HepG2 (cell line): ENCODE measurements at regions not wholly inside any gene's neighbourhood (a gene's known extent, or its start where the extent isn't known, plus 50 kb on each side); places are given as distances from the start of the nearest gene placed in this dataset.

Source experiments
- ATAC-seq: fragments of 200-7000 bp; cut with Tn5 transposase; 3 replicates; pipeline ENCODE4 v1.9.1; 2020; ENCODE audit warnings: mild to moderate bottlenecking, moderate library complexity
- BruUV-seq: library from RNA; stranded (reverse); fragments of 400-500 nt; replicated peaks from 2 replicates; lab custom pipeline; 2021; lab: Mats Ljungman, UMichigan
- CTCF ChIA-PET: fragments of 300-600 bp; formaldehyde crosslinking; extraction: SDS; loops from one replicate; lab custom pipeline; 2021; ENCODE audit warnings: low total read pairs, inconsistent platforms, low intra/inter-chr PET ratio; lab: Yijun Ruan, JAX
- POLR2A ChIA-PET: fragments of 350-600 bp; sonication (Branson Sonifier 250); formaldehyde crosslinking; loops from one replicate; lab custom pipeline; 2020; ENCODE audit warnings: antibody characterized with exemption, inconsistent platforms; lab: Yijun Ruan, JAX
- DNase-seq: peaks from one replicate; pipeline ENCODE4 v3.0.0-alpha.2; 2015; ENCODE audit warnings: low spot score
- FAIRE-seq: peaks from 3 replicates; lab custom pipeline; 2011; peaks lifted over from hg19 to GRCh38; lab: Jason Lieb, UNC
- H2AFZ ChIP-seq: one replicate; pipeline ENCODE4 v1.6.1; 2011; ENCODE audit warnings: low read length, inconsistent platforms
- H3K27ac ChIP-seq: fragments of 300-600 bp; 3 replicates; pipeline ENCODE4 v1.8.0; 2011; ENCODE audit warnings: mixed run types, mild to moderate bottlenecking, mixed read lengths, low read length, inconsistent platforms; ENCODE audit not compliant: insufficient read depth; ENCODE audit errors: extremely low read length
- H3K27me3 ChIP-seq, 2 experiments: fragments of 200-600 bp in 1 of 2; 2 replicates in 1 of 2; 3 replicates in 1 of 2; pipeline versions ENCODE4 v1.6.0 to v1.8.0; 2011; ENCODE audit warnings: low read length in 2 of 2, mild to moderate bottlenecking in 2 of 2, moderate library complexity in 2 of 2, inconsistent platforms in 1 of 2; ENCODE audit not compliant: insufficient read depth in 2 of 2, control insufficient read depth in 1 of 2
- H3K36me3 ChIP-seq, 2 experiments: fragments of 200-600 bp in 1 of 2; replicated peaks in 1 of 2; 2 replicates in 1 of 2; 3 replicates in 1 of 2; pipeline versions ENCODE4 v1.5.1 to v1.8.0; 2011; ENCODE audit warnings: low read length in 2 of 2, inconsistent platforms in 1 of 2; ENCODE audit not compliant: insufficient read depth in 2 of 2, control insufficient read depth in 1 of 2
- H3K4me1 ChIP-seq: 2 replicates; pipeline ENCODE4 v1.5.1; 2012; ENCODE audit warnings: low read length, inconsistent platforms; ENCODE audit not compliant: insufficient read depth
- H3K4me2 ChIP-seq: 2 replicates; pipeline ENCODE4 v1.6.0; 2011; ENCODE audit warnings: low read depth, low read length, inconsistent platforms
- H3K4me3 ChIP-seq, 3 experiments: fragments of 200-600 bp in 1 of 3; sonication (generic), shearing (Covaris generic) in 1 of 3; replicated peaks in 1 of 3; 2 replicates each; pipeline ENCODE4 v1.5.1; 2011 to 2016; ENCODE audit warnings: low read length in 3 of 3, inconsistent platforms in 2 of 3, low read depth in 2 of 3, mild to moderate bottlenecking in 2 of 3, control low read depth in 1 of 3, mixed read lengths in 1 of 3; ENCODE audit not compliant: insufficient read depth in 1 of 3
- H3K79me2 ChIP-seq: one replicate; pipeline ENCODE4 v1.6.1; 2011; ENCODE audit warnings: low read length, inconsistent platforms; ENCODE audit not compliant: insufficient read depth
- H3K9ac ChIP-seq: 2 replicates; pipeline ENCODE4 v1.6.0; 2011; ENCODE audit warnings: mild to moderate bottlenecking, low read depth, low read length, inconsistent platforms; ENCODE audit not compliant: insufficient read depth
- H3K9me3 ChIP-seq: 2 replicates; pipeline ENCODE4 v1.5.1; 2012; ENCODE audit warnings: mild to moderate bottlenecking, low read length
- H4K20me1 ChIP-seq: 2 replicates; pipeline ENCODE4 v1.6.0; 2011; ENCODE audit warnings: inconsistent platforms, mild to moderate bottlenecking, low read length, moderate library complexity; ENCODE audit not compliant: insufficient read depth
- CBX2 ChIP-seq, 2 experiments: fragments of 200-600 bp in 1 of 2; sonication (generic); formaldehyde crosslinking in 1 of 2; IDR thresholded peaks; 2 replicates each; pipeline versions ENCODE4 v1.7.0 to v1.8.1; 2018 to 2022; ENCODE audit warnings: low read depth in 2 of 2, low read length in 1 of 2, mild to moderate bottlenecking in 1 of 2, missing genetic modification reagents in 1 of 2
- CREBL2 ChIP-seq: sonication (generic); formaldehyde crosslinking; IDR thresholded peaks from 2 replicates; pipeline ENCODE4 v1.8.1; 2023; ENCODE audit warnings: missing genetic modification reagents, mild to moderate bottlenecking, borderline replicate concordance
- ETV5 ChIP-seq: IDR thresholded peaks from 2 replicates; pipeline ENCODE4 v1.6.1; 2018; ENCODE audit warnings: missing biosample characterization, missing genetic modification reagents, inconsistent platforms, borderline replicate concordance
- FOXM1 ChIP-seq: sonication (generic); formaldehyde crosslinking; IDR thresholded peaks from 2 replicates; pipeline ENCODE4 v1.5.0; 2020; ENCODE audit warnings: missing genetic modification reagents
- GPBP1L1 ChIP-seq: sonication (generic); formaldehyde crosslinking; IDR thresholded peaks from 2 replicates; pipeline ENCODE4 v1.5.0; 2020; ENCODE audit warnings: mild to moderate bottlenecking, missing genetic modification reagents
- RARG ChIP-seq: sonication (generic); formaldehyde crosslinking; IDR thresholded peaks from 2 replicates; pipeline ENCODE4 v1.4.0; 2020; ENCODE audit warnings: low read depth, mild to moderate bottlenecking, missing genetic modification reagents
- RERE ChIP-seq: IDR thresholded peaks from 2 replicates; pipeline ENCODE4 v1.6.1; 2016; ENCODE audit warnings: low read depth, missing genetic modification reagents, missing compliant biosample characterization
- RFXAP ChIP-seq: sonication (generic); formaldehyde crosslinking; IDR thresholded peaks from 2 replicates; pipeline ENCODE4 v1.4.0; 2020; ENCODE audit warnings: missing genetic modification reagents, borderline replicate concordance
- TRAFD1 ChIP-seq: sonication (generic); formaldehyde crosslinking; IDR thresholded peaks from 2 replicates; pipeline ENCODE4 v1.5.1; 2020; ENCODE audit warnings: missing genetic modification reagents, mild to moderate bottlenecking, borderline replicate concordance
- ZNF317 ChIP-seq: sonication (generic); formaldehyde crosslinking; IDR thresholded peaks from 2 replicates; pipeline ENCODE4 v1.5.0; 2020; ENCODE audit warnings: mild to moderate bottlenecking, missing genetic modification reagents
- ZNF337 ChIP-seq: sonication (generic); formaldehyde crosslinking; IDR thresholded peaks from 2 replicates; pipeline ENCODE4 v1.5.1; 2020; ENCODE audit warnings: missing genetic modification reagents, low read depth, mild to moderate bottlenecking, borderline replicate concordance
- ZNF629 ChIP-seq: sonication (generic); formaldehyde crosslinking; conservative IDR thresholded peaks from 2 replicates; pipeline ENCODE4 v1.5.0; 2020; ENCODE audit warnings: missing genetic modification reagents
- ZNF720 ChIP-seq: sonication (generic); formaldehyde crosslinking; IDR thresholded peaks from 2 replicates; pipeline ENCODE4 v1.4.0; 2020; ENCODE audit warnings: missing genetic modification reagents
- WGBS: methylation state at CpG from one replicate; pipeline ENCODE4 v1.1.6; 2017; ENCODE audit warnings: low lambda C conversion rate; 5-methylcytosine and 5-hydroxymethylcytosine counted together
- in situ Hi-C: cut with HindIII; loops from 2 replicates; pipeline ENCODE4 v1.10.0; 2017; ENCODE audit warnings: low pct_unique_long_range_greater_than_20kb; ENCODE audit not compliant: extremely low pct_ligation_motif_present
- intact Hi-C: fragments of 100-400 bp; cut with micrococcal nuclease; formaldehyde crosslinking; loops from one replicate; pipeline ENCODE4 v1.10.0; 2022; ENCODE audit not compliant: unreplicated experiment

- intact Hi-C loops (no loop called here), in situ Hi-C loops (no loop called here)
- ChIA-PET CTCF (no interaction called here), POLR2A (no interaction called here)
- DNase-seq (no peak), ATAC-seq (no peak), FAIRE-seq (no peak)
- no peak overlapping the region for H3K9ac ChIP-seq
- no peaks in the 10 kb centered on the region for H3K4me1 ChIP-seq
- no peaks in the 10 kb centered on the region for H4K20me1 ChIP-seq
- H3K27ac ChIP-seq = no peak overlapping the region
- H3K9me3 ChIP-seq = no peaks in the 10 kb centered on the region
- H3K4me2 ChIP-seq = no peak overlapping the region
- WGBS = 22% methylated on average over 3 of the region's 3 CpGs
- no TSS peak for BruUV-seq
- no peak overlapping the region for H3K4me3 ChIP-seq
- no peaks in the 10 kb centered on the region for H3K27me3 ChIP-seq
- no peaks in the 10 kb centered on the region for H3K79me2 ChIP-seq
- H2AFZ ChIP-seq = no peak overlapping the region
- H3K36me3 ChIP-seq = no peaks in the 10 kb centered on the region
- TF ChIP-seq RERE = no peak
- TF ChIP-seq ETV5 (CRISPR knock-in tag) = no peak
- no peak for TF ChIP-seq CREBL2 (CRISPR knock-in tag)
- TF ChIP-seq TRAFD1 = no peak
- TF ChIP-seq GPBP1L1 (CRISPR knock-in tag) = no peak
- TF ChIP-seq RFXAP (CRISPR knock-in tag) = no peak
- TF ChIP-seq RARG (CRISPR knock-in tag) = no peak
- no peak for TF ChIP-seq ZNF337
- TF ChIP-seq CBX2 (IDR thresholded peaks at IDR 0.05; ENCODE audit: low read depth, low read length) = no peak
- TF ChIP-seq CBX2 (CRISPR knock-in tag; IDR thresholded peaks at IDR 0.05; ENCODE audit: low read depth) = no peak
- TF ChIP-seq FOXM1 (CRISPR knock-in tag) = no peak
- TF ChIP-seq ZNF720 (CRISPR knock-in tag) = no peak
- TF ChIP-seq ZNF317 = no peak
- TF ChIP-seq ZNF629 (CRISPR knock-in tag) = no peak
These were observed 334.9 kb upstream of the NAALADL2 start for GRCh38 chr3:174524203-174524602.
